Mesenchymal stem cell (in vitro differentiated cells and primary cell): ENCODE measurements at regions not wholly inside any gene's neighbourhood (a gene's known extent, or its start where the extent isn't known, plus 50 kb on each side); places are given as distances from the start of the nearest gene placed in this dataset.

Experiments
- DNase-seq: peaks from one replicate; pipeline ENCODE4 v3.0.0-alpha.2; 2013
- H2AFZ ChIP-seq: one replicate; pipeline ENCODE4 v1.6.1; 2013; ENCODE audit warnings: low read depth, mild to moderate bottlenecking, control low read depth, inconsistent platforms, low read length, moderate library complexity
- H2AK5ac ChIP-seq: 2 replicates; pipeline ENCODE4 v1.6.1; 2013; ENCODE audit warnings: low read length, moderate library complexity, mild to moderate bottlenecking, inconsistent platforms; ENCODE audit not compliant: severe bottlenecking
- H2BK120ac ChIP-seq: one replicate; pipeline ENCODE4 v1.6.1; 2013; ENCODE audit warnings: low read depth, mild to moderate bottlenecking, inconsistent platforms, low read length, moderate library complexity
- H2BK12ac ChIP-seq, 2 experiments: one replicate each; pipeline ENCODE4 v1.6.1; 2013; ENCODE audit warnings: inconsistent platforms in 2 of 2, low read length in 2 of 2, mild to moderate bottlenecking in 2 of 2, moderate library complexity in 2 of 2, control low read depth in 1 of 2
- H2BK15ac ChIP-seq: one replicate; pipeline ENCODE4 v1.6.1; 2013; ENCODE audit warnings: mild to moderate bottlenecking, low read depth, inconsistent platforms; ENCODE audit not compliant: poor library complexity, severe bottlenecking
- H2BK5ac ChIP-seq: 2 replicates; pipeline ENCODE4 v1.6.1; 2013; ENCODE audit warnings: low read depth, mild to moderate bottlenecking, low read length, control low read depth, inconsistent platforms; ENCODE audit not compliant: poor library complexity, severe bottlenecking
- H3K14ac ChIP-seq, 2 experiments: one replicate each; pipeline ENCODE4 v1.6.1; 2013; ENCODE audit warnings: inconsistent platforms in 2 of 2, low read length in 2 of 2, control low read depth in 1 of 2, mild to moderate bottlenecking in 1 of 2, moderate library complexity in 1 of 2
- H3K18ac ChIP-seq, 2 experiments: one replicate each; pipeline ENCODE4 v1.6.1; 2013; ENCODE audit warnings: inconsistent platforms in 2 of 2, low read length in 2 of 2, control low read depth in 1 of 2, low read depth in 1 of 2, mild to moderate bottlenecking in 1 of 2
- H3K23ac ChIP-seq, 2 experiments: one replicate each; pipeline ENCODE4 v1.6.1; 2013; ENCODE audit warnings: inconsistent platforms in 2 of 2, low read length in 2 of 2, mild to moderate bottlenecking in 2 of 2, moderate library complexity in 2 of 2, control low read depth in 1 of 2
- H3K27ac ChIP-seq: 2 replicates; pipeline ENCODE4 v1.5.1; 2013; ENCODE audit warnings: mild to moderate bottlenecking, moderate library complexity, low read length, control low read depth, inconsistent platforms; ENCODE audit not compliant: poor library complexity, severe bottlenecking
- H3K27me3 ChIP-seq, 2 experiments: 2 replicates each; pipeline versions ENCODE4 v1.6.1 to v1.7.0; 2013; ENCODE audit warnings: low read length in 2 of 2, mild to moderate bottlenecking in 2 of 2, moderate library complexity in 2 of 2, control low read depth in 1 of 2, inconsistent platforms in 1 of 2; ENCODE audit not compliant: control insufficient read depth in 1 of 2, insufficient read depth in 1 of 2
- H3K36me3 ChIP-seq, 2 experiments: 2 replicates each; pipeline versions ENCODE4 v1.6.1 to v1.7.0; 2013; ENCODE audit warnings: low read length in 2 of 2, control low read depth in 1 of 2, inconsistent platforms in 1 of 2, low read depth in 1 of 2, mild to moderate bottlenecking in 1 of 2; ENCODE audit not compliant: insufficient read depth in 2 of 2, control insufficient read depth in 1 of 2
- H3K4ac ChIP-seq, 2 experiments: one replicate each; pipeline ENCODE4 v1.6.1; 2013; ENCODE audit warnings: inconsistent platforms in 2 of 2, low read length in 2 of 2, mild to moderate bottlenecking in 2 of 2, moderate library complexity in 2 of 2, control low read depth in 1 of 2, low read depth in 1 of 2
- H3K4me1 ChIP-seq: 2 replicates; pipeline ENCODE4 v1.6.1; 2013; ENCODE audit warnings: low read depth, low read length, control low read depth; ENCODE audit not compliant: control insufficient read depth, insufficient read depth
- H3K4me2 ChIP-seq: 2 replicates; pipeline ENCODE4 v1.6.1; 2013; ENCODE audit warnings: low read length, mild to moderate bottlenecking, inconsistent platforms; ENCODE audit not compliant: poor library complexity, severe bottlenecking
- H3K4me3 ChIP-seq, 2 experiments: 2 replicates each; pipeline versions ENCODE4 v1.5.1 to v1.7.0; 2013; ENCODE audit warnings: low read length in 2 of 2, mild to moderate bottlenecking in 2 of 2, control low read depth in 1 of 2, low read depth in 1 of 2; ENCODE audit not compliant: insufficient read depth in 1 of 2
- H3K79me1 ChIP-seq: replicated peaks from 2 replicates; pipeline ENCODE4 v1.6.1; 2013; ENCODE audit warnings: mild to moderate bottlenecking, control low read depth, low read length, inconsistent platforms; ENCODE audit not compliant: poor library complexity, severe bottlenecking
- H3K9ac ChIP-seq: 2 replicates; pipeline ENCODE4 v1.7.0; 2013; ENCODE audit warnings: mild to moderate bottlenecking, low read length, moderate library complexity
- H3K9me3 ChIP-seq: 2 replicates; pipeline ENCODE4 v1.7.0; 2013; ENCODE audit warnings: mild to moderate bottlenecking, low read length; ENCODE audit not compliant: control insufficient read depth
- H4K8ac ChIP-seq: one replicate; pipeline ENCODE4 v1.6.1; 2013; ENCODE audit warnings: inconsistent platforms, mild to moderate bottlenecking, low read length, moderate library complexity
- H4K91ac ChIP-seq: one replicate; pipeline ENCODE4 v1.6.1; 2013; ENCODE audit warnings: mild to moderate bottlenecking, low read length, inconsistent platforms
- WGBS: methylation state at CpG from one replicate; pipeline ENCODE4 v1.1.7; 2013; ENCODE audit warnings: mixed read lengths; 5-methylcytosine and 5-hydroxymethylcytosine counted together

- Histone ChIP-seq H2BK12ac (no peak overlapping the region), H3K18ac (no peak overlapping the region), H3K9ac (no peak overlapping the region), H4K8ac (no peak overlapping the region), H3K4ac (no peak overlapping the region), H3K27me3 (peaks cover 31 to 55% of the 10 kb centered on the region in 2 experiments), H3K79me1 (no peaks in the 10 kb centered on the region), H3K4me1 (no peaks in the 10 kb centered on the region), H3K27ac (no peak overlapping the region), H2BK15ac (no peak overlapping the region), H3K4me3 (no peak overlapping the region), H3K23ac (no peak overlapping the region), H3K9me3 (no peaks in the 10 kb centered on the region), H4K91ac (no peak overlapping the region), H3K4me2 (no peak overlapping the region), H2AFZ (no peak overlapping the region), H3K14ac (no peak overlapping the region), H2BK120ac (no peak overlapping the region), H3K36me3 (no peaks in the 10 kb centered on the region), H2AK5ac (no peak overlapping the region), H2BK5ac (no peak overlapping the region)
- no peak for DNase-seq
- WGBS, result no CpG with 5 or more reads among the region's 1 CpG
These were observed 78.0 kb upstream of the OLIG2 start for GRCh38 chr21:32947736-32948135.

DNA sequence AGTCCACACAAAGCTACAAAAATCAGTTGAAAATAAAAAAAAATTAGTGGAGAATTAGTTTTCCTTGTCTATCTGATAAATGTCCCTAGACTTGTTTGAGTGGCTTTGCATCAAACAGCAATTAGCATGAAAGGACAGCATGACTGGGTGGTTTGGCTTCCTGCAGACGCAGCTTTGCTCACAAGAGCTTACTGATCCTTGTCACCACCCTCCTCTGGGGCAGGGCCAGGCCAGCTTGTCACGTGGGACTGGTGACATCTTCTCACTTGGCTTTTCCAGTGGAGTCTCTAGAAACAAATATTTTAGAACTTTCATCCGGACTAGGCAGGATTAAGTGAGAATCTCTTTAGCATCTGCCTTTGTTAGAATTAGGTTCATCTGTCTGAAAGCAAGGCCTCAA is 76.0 kb upstream of the OLIG2 start:
- Histone ChIP-seq H2BK120ac (no peak overlapping the region), H3K9me3 (no peaks in the 10 kb centered on the region), H3K27me3 (peaks cover 31 to 60% of the 10 kb centered on the region in 2 experiments), H3K36me3 (no peaks in the 10 kb centered on the region), H3K4ac (no peak overlapping the region), H3K4me3 (no peak overlapping the region), H3K14ac (no peak overlapping the region), H4K8ac (no peak overlapping the region), H4K91ac (no peak overlapping the region), H2BK12ac (no peak overlapping the region), H2BK5ac (no peak overlapping the region), H3K18ac (no peak overlapping the region), H3K27ac (no peak overlapping the region), H3K79me1 (no peaks in the 10 kb centered on the region), H2BK15ac (no peak overlapping the region), H3K4me2 (no peak overlapping the region), H3K9ac (no peak overlapping the region), H2AK5ac (no peak overlapping the region), H2AFZ (no peak overlapping the region), H3K4me1 (no peaks in the 10 kb centered on the region), H3K23ac (no peak overlapping the region)
- WGBS, result 65% methylated on average over 3 of the region's 3 CpGs
- no peak for DNase-seq

GRCh38 chr21:32951041-32951440 is 74.7 kb upstream of the OLIG2 start:
- Histone ChIP-seq H2BK15ac (no peak overlapping the region), H3K27me3 (peaks cover 38 to 67% of the 10 kb centered on the region in 2 experiments), H3K4me3 (no peak overlapping the region), H2BK12ac (no peak overlapping the region), H3K79me1 (no peaks in the 10 kb centered on the region), H3K36me3 (no peaks in the 10 kb centered on the region), H3K23ac (no peak overlapping the region), H3K14ac (no peak overlapping the region), H4K91ac (no peak overlapping the region), H3K18ac (no peak overlapping the region), H4K8ac (no peak overlapping the region), H2BK120ac (no peak overlapping the region), H3K9ac (no peak overlapping the region), H2BK5ac (no peak overlapping the region), H2AK5ac (no peak overlapping the region), H3K4me1 (no peaks in the 10 kb centered on the region), H2AFZ (no peak overlapping the region), H3K4me2 (no peak overlapping the region), H3K4ac (no peak overlapping the region), H3K9me3 (no peaks in the 10 kb centered on the region), H3K27ac (no peak overlapping the region)
- no peak for DNase-seq
- 69% methylated on average over 6 of the region's 6 CpGs for WGBS

GRCh38 chr21:32954353-32954752 is 71.4 kb upstream of the OLIG2 start:
- no peak overlapping the region for H3K4me2 ChIP-seq
- H2BK5ac ChIP-seq, result no peak overlapping the region
- no peak overlapping the region for H3K23ac ChIP-seq
- no peak overlapping the region for H4K8ac ChIP-seq
- no peak for DNase-seq
- H2AK5ac ChIP-seq, result no peak overlapping the region
- WGBS, result 66% methylated on average over 5 of the region's 7 CpGs
- no peak overlapping the region for H2AFZ ChIP-seq
- H2BK12ac ChIP-seq, result no peak overlapping the region
- H3K27me3 ChIP-seq, result peaks cover 61 to 95% of the 10 kb centered on the region in 2 experiments
- no peaks in the 10 kb centered on the region for H3K79me1 ChIP-seq
- no peak overlapping the region for H2BK120ac ChIP-seq
- no peak overlapping the region for H3K18ac ChIP-seq
- no peak overlapping the region for H3K27ac ChIP-seq
- no peaks in the 10 kb centered on the region for H3K9me3 ChIP-seq
- H3K14ac ChIP-seq, result no peak overlapping the region
- no peak overlapping the region for H3K4ac ChIP-seq
- H2BK15ac ChIP-seq, result no peak overlapping the region
- no peaks in the 10 kb centered on the region for H3K4me1 ChIP-seq
- no peak overlapping the region for H3K9ac ChIP-seq
- no peak overlapping the region for H4K91ac ChIP-seq
- H3K4me3 ChIP-seq, result no peak overlapping the region
- H3K36me3 ChIP-seq, result no peaks in the 10 kb centered on the region
